ENCODE measurements at regions not wholly inside any gene's neighbourhood (a gene's known extent, or its start where the extent isn't known, plus 50 kb on each side); places are given as distances from the start of the nearest gene placed in this dataset.
A peak's percentile ranks its signal among the peaks of the same experiment; 100 is the strongest.

DNA sequence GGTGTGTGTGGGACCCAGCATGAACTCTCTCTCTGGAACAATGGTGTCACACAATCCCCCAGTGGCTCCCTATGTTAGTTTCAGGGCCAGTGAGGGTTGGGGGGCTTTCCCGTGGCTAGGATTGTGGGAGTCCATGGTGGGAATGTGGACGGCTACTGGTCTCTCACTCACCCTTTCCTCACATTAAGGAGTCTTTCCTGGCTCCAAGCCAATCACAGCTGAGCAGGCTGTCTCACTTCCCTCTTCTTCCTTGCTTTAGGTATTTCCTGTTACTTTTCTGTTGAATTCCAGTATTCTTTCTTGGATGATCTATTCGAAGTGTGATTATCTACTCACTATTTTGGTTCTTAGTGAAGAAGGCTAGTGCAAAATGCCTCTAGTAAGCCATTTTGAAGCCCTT lies 324.4 kb upstream of the MPDZ start:
- peak overlapping the region in 1 of 3 experiments; percentile 70; a peak in 2 of 7 replicates for H3K27ac Mint-ChIP-seq
- H3K9me3 ChIP-seq (ENCODE audit: control insufficient read depth, low read depth, low read length), result no peaks in the 10 kb centered on the region
- no peaks in the 10 kb centered on the region for H4K20me1 ChIP-seq (ENCODE audit: control insufficient read depth, insufficient read depth, insufficient read length)
- no peaks in the 10 kb centered on the region for H3K27me3 Mint-ChIP-seq (ENCODE audit: low read depth)
- no peaks in the 10 kb centered on the region for H3K27me3 ChIP-seq (ENCODE audit: insufficient read depth, low read length)
- H3K79me1 ChIP-seq (ENCODE audit: insufficient read depth, low read depth, low read length, poor library complexity, severe bottlenecking), result no peaks in the 10 kb centered on the region
- H2BK5ac ChIP-seq (ENCODE audit: insufficient read length, low read length), result no peak overlapping the region
- H3K4me1 ChIP-seq (ENCODE audit: insufficient read depth, low read length), result no peaks in the 10 kb centered on the region; the same call in 1 of the 2 replicates
- H3K9ac ChIP-seq (ENCODE audit: extremely low read depth, insufficient read length, low read length), result no peak overlapping the region
- H3K36me3 Mint-ChIP-seq (ENCODE audit: insufficient read depth in 1 of 3, low read depth in 3 of 3), result no peaks in the 10 kb centered on the region; a peak in 1 of 7 replicates
- no peak overlapping the region for H3K4me2 ChIP-seq (ENCODE audit: insufficient read depth, insufficient read length, low read length)
- H3K56ac ChIP-seq (ENCODE audit: insufficient read length, low read depth, low read length), result no peak overlapping the region
- H4K8ac ChIP-seq (replicated peaks; ENCODE audit: insufficient read length, low read depth, low read length), result no peak overlapping the region
- H3K9me3 Mint-ChIP-seq, result no peaks in the 10 kb centered on the region; a peak in 1 of 5 replicates
- H2AFZ ChIP-seq (ENCODE audit: low read length), result no peak overlapping the region
- H3T11ph ChIP-seq (ENCODE audit: low read length), result no peak overlapping the region
- H3K27ac ChIP-seq (ENCODE audit: insufficient read length, low read depth, low read length), result no peak overlapping the region
- H2BK120ac ChIP-seq (ENCODE audit: low read depth, low read length, poor library complexity, severe bottlenecking), result no peak overlapping the region
- H3K4me3 Mint-ChIP-seq, result no peak overlapping the region
- H4K91ac ChIP-seq (ENCODE audit: insufficient read length, low read depth, low read length), result no peak overlapping the region
- no peak overlapping the region for H2BK12ac ChIP-seq (ENCODE audit: insufficient read length, low read depth, low read length)
- no peak for DNase-seq
- no peak overlapping the region for H3K14ac ChIP-seq (ENCODE audit: insufficient read depth, low read length)
- no peak overlapping the region for H2BK20ac ChIP-seq (ENCODE audit: low read depth, low read length, poor library complexity, severe bottlenecking)
- no peak overlapping the region for H3K4ac ChIP-seq (ENCODE audit: low read depth, low read length)
- no peak overlapping the region for H3K23ac ChIP-seq (ENCODE audit: insufficient read length, low read depth, low read length)
- H3K23me2 ChIP-seq (ENCODE audit: insufficient read length, low read depth, low read length, poor library complexity, severe bottlenecking), result no peaks in the 10 kb centered on the region
- H3K79me2 ChIP-seq (ENCODE audit: insufficient read depth, low read length), result no peaks in the 10 kb centered on the region
- no peak overlapping the region for H4K5ac ChIP-seq (ENCODE audit: insufficient read length, low read depth, low read length)
- H2BK15ac ChIP-seq (ENCODE audit: low read depth, low read length), result no peak overlapping the region
- no CpG with 5 or more reads among the region's 3 CpGs for WGBS (ENCODE audit: extremely low coverage, insufficient read length, low lambda C conversion rate)
- TF ChIP-seq, protein P1, sequence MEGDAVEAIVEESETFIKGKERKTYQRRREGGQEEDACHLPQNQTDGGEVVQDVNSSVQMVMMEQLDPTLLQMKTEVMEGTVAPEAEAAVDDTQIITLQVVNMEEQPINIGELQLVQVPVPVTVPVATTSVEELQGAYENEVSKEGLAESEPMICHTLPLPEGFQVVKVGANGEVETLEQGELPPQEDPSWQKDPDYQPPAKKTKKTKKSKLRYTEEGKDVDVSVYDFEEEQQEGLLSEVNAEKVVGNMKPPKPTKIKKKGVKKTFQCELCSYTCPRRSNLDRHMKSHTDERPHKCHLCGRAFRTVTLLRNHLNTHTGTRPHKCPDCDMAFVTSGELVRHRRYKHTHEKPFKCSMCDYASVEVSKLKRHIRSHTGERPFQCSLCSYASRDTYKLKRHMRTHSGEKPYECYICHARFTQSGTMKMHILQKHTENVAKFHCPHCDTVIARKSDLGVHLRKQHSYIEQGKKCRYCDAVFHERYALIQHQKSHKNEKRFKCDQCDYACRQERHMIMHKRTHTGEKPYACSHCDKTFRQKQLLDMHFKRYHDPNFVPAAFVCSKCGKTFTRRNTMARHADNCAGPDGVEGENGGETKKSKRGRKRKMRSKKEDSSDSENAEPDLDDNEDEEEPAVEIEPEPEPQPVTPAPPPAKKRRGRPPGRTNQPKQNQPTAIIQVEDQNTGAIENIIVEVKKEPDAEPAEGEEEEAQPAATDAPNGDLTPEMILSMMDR (conservative IDR thresholded peaks at IDR 0.05), result no peak
- H3K18ac ChIP-seq (ENCODE audit: insufficient read length, low read depth, low read length), result no peak overlapping the region
- peaks cover 23 to 29% of the 10 kb centered on the region in 2 experiments for H3K4me1 Mint-ChIP-seq
- no peak overlapping the region for H2AK5ac ChIP-seq (ENCODE audit: insufficient read length, low read length)
